HL-60/S4 (cell line): ENCODE measurements at regions not wholly inside any gene's neighbourhood (a gene's known extent, or its start where the extent isn't known, plus 50 kb on each side); places are given as distances from the start of the nearest gene placed in this dataset.

Source experiments
- in situ Hi-C: fragments of 300-500 bp; cut with MboI; formaldehyde crosslinking; loops from 2 replicates; pipeline ENCODE4 v1.14.3; 2022; ENCODE audit warnings: low sequenced_read_pairs

DNA sequence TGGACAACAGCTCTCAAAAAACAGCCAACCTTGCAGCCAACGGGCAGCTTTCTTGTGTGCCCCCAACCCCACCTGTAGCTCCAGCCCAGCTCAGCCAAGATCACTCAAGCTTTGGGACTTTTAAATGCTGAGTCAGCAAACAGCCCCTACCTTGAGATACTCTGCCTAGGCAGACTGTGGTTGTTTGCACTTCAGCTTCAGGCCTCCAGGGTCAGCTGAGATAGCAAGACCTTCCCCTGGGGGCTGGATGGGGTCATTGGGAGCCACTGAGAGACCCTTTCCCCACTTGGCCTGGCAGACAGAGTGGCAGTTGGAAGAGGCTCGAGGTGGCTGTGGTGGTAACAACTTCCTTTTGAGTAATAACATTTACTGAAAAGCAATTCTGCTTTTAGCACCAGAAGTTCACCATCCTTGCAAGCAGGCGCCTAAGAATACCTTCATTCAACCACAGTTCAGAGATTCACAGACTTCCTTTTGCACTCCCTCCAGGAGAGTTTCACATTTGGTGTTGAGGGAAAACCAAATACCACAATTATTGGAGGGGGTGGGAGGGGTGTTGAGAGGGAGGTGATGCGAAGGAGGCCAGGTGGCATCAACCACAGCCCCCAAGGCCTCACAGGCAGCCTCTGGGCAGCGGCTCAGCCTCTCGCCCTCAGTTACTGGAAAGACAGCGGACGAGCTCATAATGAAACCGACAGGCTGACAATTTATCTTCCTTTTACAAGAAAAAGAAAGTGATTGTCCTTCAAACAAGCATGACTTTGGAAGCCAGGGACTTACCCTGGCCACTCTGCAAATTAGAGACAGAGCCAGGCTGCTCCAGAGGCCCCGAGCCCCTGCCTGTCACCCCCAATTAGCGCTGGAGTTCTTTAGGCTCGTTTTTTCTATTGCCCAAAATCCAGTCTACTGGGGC lies 148.1 kb downstream of the CEBPB start:
- in situ Hi-C loops: no loop called here

DNA sequence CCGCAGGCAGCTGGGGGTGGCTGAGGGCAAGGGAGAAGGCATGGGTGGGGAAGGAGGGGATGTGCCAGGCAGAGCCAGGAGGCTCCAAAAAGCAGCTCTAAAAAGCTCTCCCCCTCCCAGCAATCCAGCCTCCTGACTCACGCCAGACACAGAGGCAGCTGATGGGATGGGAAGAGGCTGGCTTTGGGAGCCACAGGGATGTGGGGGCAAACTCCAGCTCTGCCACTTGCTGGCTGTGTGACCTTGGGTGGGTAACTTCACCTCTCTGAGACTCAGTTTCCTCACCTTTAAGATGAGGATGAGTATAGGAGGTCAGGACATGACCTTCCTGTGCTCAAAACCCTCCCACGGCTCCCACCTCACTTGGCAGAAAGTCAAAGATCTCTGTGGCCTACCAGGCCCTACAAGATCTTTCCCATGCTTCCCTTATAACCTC lies 148.9 kb downstream of the CEBPB start:
- in situ Hi-C loops: no loop called here

DNA sequence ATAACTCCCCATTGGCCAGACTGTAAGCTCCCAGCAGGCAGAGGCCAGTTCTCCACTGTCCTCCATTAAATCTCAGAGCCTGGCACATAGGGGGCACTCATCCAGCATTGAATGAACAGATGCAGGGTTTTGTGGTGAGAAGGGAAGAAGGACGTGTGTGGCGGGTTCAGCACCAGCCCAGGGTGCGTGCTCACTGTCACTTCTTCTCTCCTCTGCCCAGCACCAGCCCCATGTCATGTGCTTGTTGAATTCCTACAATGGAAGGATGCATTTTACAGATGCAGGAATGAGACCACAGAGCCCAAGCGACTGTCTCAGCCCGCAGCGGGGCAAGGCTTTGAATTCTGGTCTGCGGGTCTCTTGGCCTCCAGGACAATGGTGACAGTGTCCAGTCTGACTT lies 149.9 kb downstream of the CEBPB start:
- in situ Hi-C loops: loop anchor here (5.0 to 10.0 kb wide), 2 partner anchors 114 to 153 kb away; no protein-coding TSS in a partner anchor

DNA sequence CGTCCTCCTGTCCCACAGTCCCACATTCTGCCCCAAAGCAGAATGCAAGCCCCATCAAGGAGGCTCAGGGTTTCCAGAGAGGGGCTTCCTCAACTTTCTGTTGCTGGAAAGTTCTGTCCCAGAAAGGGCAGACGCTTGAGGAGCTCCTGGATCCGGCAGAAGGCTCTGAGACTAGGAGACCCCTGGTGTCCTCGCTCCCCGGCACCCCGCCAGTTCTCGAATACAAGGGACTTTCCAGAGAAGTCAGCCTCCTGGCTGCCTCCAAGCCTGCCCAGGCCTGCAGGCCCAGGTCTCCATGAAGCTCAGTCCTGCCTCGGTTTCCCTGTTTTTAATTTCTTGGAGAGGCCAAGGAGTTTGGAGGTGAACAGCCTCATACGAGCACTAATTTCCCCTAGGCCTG lies 150.4 kb downstream of the CEBPB start:
- in situ Hi-C loops: loop anchor here (5.0 to 10.0 kb wide), 2 partner anchors 114 to 154 kb away; no protein-coding TSS in a partner anchor

DNA sequence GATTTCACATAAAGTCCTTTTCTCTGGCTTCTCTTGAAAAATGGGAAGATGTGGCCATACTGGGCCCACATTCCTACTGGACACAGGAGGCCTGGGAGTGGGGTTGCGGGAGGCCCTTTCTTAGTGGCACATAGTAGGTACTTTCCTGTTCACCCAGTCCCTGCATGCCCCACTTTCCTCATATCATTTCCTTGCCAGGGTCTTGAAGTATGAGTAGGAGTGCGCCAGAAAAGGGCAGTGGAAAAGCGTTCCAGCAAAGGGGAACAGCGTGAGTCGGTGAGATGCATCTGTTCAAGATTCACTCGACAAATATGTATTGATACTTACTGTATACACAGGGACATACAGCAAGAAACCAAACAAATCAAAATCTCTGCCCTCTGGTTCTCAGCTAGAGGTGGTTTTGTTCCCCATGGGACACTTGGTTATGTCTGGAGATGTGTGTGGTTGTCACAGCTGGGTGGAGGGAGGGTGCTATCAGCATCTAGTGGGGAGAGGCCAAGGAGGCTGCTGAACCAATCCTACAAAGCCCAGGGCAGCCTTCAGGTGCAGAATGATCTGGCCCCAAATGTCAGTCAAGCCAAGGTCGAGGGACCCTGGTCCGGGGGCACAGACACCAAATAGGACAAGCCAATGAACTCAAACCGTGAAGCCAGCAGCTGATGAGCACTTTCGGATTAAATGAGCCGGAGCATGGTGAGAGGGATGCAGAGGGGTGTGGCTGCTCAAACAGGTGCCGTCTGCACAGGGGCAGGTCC lies 151.4 kb downstream of the CEBPB start:
- in situ Hi-C loops: loop anchor here (5.0 to 10.0 kb wide), 2 partner anchors 113 to 155 kb away; no protein-coding TSS in a partner anchor

DNA sequence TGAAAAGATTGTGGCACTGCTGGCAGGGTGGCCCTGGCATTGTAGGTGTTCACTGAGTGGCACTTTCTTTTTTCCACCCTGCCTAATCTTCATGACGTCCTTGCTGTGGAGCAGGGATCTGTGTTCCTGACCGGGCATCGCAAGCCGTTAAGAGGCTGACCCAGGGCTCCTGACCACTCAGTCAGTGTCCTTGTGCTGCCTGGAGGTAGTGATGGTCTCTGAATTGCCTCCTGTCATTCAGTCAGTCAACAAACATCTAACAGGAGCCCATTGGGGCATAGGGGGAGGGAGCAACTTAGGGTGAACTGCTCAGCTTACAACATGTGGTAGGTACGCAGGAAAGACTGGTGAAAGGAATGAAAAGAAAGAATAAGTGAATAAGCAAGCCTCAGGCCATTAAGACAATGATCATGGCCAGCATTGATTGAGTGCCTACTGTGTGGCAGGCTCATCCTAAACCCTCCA lies 152.0 kb downstream of the CEBPB start:
- in situ Hi-C loops: loop anchor here (5.0 to 10.0 kb wide), 2 partner anchors 112 to 155 kb away; no protein-coding TSS in a partner anchor

DNA sequence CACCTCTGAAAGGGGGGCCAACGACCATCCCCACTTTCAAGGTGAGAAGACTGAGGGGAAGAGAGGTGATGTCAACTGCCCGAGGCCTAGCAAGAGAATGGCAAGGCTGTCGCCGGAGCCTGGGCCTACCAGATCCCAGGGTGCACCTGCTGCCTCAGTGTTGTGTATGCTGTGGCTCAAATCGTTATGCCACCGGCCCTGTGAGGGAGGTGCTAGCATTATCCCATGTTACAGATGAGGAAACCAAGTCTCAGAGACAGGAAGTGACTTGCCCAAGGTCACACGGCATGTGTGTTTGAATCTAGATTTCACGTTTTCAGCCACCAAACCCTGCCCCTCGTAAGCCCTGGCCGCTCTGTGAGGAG lies 152.5 kb downstream of the CEBPB start:
- in situ Hi-C loops: loop anchor here (5.0 to 10.0 kb wide), 2 partner anchors 112 to 156 kb away; no protein-coding TSS in a partner anchor

DNA sequence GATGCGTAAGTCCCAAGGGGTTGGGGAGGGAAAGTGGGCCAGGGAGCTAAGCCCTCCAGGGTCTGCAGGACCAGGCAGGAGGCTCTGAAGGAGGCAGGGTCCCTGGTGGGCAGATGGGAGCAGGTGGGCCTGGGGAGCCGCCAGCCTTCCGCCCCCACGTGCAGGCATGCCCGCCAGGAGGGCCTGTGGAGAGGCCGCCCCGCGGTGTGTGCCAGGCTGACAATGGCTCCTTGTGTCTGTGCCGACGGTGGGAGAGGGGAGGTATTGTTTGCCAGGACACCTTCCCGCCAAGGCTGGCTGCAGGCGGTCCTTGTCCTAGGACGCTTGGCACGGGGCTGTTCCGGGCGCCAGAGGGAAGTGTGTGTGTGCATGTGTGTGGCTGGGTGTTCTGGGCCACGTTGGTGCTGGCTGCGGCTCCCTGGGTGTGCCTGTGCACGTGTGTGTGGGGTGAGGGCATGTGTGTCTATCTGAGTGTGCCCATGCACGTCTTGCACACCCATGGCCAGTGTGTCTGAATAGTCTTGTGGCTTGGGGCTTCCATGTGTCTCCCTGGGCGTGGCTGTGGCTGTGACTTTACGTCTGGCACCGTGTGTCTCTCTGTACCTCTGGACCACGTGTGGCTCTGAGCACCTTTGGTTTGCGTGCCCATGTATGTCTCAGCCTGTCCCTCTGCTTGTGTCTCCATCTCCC lies 153.0 kb downstream of the CEBPB start:
- in situ Hi-C loops: loop anchor here (5.0 to 10.0 kb wide), 2 partner anchors 111 to 156 kb away; no protein-coding TSS in a partner anchor

DNA sequence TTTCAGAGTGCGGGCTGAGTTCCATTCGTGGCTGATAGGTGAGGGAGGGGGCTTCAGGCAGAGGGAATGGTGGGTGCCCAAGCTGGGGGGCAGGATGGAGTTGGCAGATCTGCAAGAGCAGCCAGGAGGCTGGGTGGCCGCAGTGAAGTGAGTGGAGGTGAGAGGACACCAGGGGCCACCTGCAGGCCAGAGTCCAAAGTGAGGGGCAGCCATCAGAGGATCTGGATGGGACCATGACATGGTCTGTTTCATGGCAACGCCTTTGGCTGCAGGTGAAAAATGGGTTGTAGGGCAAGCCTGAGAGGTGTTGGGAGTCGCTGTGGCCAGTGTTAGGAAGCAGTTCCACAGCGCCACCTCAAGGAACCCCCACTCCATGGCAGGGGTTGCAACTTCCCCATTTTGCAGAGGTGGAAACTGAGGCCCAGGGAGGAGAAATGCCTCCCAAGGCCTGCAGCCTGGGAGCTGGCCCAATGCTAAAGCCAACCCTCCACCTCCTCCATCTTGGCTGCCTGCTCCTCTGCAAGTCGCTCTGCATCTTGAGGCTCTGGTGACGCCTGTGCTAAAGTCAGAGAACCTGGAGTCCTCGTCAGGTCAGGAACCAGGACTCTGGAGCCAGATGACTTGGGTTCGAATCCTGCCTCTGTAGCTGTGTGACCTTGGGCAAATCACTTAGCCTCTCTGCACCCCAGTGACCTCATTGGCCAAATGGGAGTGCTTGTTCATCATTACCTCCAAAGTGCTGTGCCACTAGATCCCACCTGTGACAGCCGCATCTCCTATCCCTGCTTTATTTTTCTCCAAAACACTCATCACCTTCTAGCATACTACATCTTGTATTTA lies 153.8 kb downstream of the CEBPB start:
- in situ Hi-C loops: loop anchor here (5.0 to 10.0 kb wide), 2 partner anchors 110 to 157 kb away; no protein-coding TSS in a partner anchor

DNA sequence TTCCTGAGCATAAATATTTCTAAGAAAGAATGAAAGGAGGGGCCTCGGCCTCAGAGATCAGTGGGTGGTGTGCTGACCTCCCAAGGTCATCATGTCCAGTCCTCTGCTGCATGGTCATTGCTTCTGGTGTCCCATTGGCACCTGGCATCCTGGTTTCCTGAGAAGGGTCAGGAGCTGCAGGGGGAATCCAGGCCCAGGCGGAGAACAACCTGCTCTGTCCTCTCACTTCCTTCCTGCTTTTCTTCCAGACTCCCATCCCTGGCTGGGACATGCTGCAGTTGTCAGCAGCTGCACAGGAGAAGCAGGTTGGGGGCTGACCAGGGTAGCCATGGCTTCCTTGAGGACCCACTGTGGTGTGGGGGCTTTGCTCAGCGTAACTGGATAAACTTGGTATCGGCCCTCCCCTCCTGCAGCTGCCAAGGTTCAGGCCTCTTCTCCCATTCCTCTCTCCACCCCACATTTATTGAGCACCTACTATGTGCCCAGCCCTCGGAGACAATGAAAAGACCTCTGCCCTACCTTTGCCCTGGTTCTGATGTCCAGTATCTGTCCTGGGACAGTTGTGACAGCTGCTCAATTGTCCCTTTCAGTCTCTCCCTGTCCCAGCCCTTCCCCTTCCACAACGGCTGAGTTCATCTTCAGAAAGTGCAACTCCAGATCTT lies 155.2 kb downstream of the CEBPB start:
- in situ Hi-C loops: loop anchor here (10.0 kb wide), 1 partner anchor 109 kb away; no protein-coding TSS in a partner anchor

DNA sequence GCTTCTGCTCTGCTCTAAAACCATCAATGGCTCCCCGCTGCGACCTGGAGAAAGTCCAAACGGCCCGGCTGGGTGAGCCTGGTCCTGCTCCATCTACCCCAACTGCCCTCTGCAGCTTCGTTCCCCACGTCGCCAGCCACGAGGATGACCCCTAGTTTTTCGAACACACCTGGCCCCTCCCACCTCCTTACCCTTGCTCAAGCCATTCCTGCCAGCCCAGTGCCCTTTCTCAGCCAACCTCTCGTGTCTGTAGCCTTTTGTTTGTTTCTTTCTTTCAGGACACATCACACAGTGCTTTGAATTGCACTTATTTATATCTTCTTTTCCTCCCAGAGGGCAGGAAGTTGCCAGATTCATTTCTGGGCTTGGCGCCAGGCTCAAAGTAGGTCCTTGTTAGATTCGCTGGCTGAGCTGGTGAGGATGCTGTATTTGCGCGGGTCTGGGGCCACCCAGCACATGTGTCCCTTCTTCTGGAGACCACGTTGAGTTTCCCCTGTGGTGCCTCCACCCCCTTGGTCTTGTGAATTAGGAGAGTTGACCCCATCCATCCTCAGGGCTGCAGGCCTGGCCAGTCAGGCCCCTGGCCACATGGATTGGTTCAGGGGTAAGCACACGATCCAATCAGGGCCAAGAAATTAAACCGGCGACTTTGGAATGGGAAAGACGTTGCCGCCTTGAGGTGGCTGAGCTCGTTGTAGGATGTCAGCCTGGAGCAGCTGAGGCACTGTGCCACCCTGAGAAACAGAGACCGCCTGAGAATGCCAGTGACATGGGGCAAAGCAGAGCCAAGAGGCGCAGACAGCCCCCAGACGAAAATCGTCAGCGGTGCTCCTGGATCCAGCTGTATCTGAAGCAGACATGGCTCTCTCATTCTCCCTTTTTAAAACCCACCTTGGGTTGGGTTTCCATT lies 156.0 kb downstream of the CEBPB start:
- in situ Hi-C loops: loop anchor here (10.0 kb wide), 1 partner anchor 108 kb away; no protein-coding TSS in a partner anchor

DNA sequence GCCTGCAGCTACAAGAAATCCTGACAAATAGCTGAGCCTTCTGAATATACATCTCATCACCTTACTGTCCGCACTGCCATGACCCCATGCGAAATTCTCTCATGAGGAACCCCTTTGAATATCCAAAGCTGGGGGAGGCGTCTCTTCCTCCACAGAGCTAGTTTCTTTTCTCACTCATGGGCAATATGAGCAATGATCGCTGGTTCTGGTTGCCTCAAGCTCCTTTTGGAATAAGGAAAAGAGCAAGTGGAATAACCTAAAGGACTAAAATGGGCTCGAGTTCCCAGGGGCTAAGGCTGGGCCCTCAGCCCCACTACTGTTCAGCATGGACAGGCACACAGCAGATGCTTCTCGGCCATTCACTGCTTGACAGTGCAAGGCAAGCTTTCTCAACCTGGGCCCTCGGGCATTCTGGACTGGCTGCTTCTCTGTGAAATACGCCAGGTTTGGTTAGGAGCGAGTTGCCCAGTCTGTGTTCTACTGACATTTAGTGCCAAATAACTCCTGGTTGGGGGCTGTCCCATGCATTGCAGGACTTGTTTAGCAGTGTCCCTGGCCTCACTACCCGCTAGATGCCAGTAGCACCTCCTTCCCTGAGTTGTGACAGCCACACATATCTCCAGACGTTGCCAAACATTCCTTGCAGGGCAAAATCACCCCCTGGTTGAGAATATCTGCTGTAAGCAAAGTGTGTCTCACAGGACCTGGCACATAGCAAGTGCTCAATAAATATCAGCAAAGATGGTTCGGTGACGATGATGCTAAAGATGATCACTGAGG lies 156.8 kb downstream of the CEBPB start:
- in situ Hi-C loops: loop anchor here (10.0 kb wide), 1 partner anchor 107 kb away; no protein-coding TSS in a partner anchor

DNA sequence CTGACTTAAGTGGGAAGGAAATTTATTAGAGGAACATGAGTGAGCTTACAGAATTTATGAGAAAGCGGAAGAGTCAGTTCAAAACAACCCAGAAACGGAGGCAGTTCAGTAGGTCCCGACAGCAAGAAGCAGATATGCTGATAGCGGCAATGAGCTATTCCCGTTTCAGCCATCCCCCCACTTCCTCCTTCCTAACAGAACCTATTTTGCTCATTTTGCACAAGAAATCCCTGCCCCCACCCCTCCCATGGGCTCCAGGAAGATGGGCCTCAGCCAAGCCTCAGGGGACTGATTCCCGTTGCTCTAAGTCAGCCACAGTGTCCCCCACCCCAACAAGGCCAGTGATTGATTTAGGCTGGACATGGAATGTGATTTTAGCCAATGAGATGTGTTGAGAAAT lies 157.5 kb downstream of the CEBPB start:
- in situ Hi-C loops: loop anchor here (10.0 kb wide), 1 partner anchor 107 kb away; no protein-coding TSS in a partner anchor

DNA sequence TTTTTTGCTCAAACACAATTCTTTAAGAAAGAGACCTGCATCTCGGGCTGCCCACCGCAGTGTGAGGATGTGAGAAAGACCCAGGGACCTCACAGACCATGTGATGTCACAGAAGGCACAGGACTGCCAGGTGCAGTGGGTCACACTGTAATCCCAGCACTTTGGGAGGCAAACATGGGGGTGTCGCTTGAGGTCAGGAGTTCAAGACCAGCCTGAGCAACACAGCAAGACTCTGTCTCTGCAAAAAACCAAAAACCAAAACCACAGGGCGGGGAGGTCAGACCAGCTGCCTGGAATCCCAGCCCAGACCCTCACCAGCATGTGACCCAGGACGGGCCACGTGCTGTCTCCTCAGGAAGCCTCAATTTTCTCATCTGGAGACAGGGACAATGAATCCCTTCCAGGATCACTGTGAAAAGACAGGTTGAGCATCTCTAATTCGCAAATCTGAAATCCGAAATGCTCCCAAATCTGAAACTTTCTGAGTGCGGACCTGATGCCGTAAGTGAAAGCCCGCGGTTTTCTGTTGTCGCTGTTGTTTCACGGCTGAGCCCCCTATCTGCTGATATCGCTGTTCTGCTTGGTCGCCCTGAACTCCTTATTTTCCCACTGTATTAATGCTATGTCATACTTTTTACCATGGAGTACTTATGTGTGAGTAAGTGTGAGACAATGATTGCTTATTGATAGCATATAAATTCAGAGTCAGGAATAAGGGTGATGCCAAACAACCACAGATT lies 159.5 kb upstream of the PTPN1 start:
- in situ Hi-C loops: no loop called here

DNA sequence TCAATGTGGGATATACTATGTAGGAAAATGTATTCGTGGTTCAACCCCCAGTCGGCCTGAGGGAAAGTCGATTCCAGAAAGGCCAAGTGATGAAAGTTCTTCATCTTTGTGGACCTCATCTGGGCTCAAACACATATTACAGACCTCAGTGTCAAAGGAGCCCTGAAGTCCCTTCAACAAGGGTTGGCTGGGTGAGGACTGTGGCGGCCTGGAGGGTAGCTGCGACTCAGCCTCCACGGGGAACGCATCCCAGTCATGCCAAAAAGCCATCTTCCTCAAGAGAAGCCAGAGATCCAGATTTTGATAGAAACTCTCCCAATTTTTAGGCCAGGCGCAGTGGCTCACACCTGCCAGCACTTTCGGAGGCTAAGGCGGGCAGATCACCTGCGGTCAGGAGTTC lies 158.6 kb upstream of the PTPN1 start:
- in situ Hi-C loops: no loop called here

DNA sequence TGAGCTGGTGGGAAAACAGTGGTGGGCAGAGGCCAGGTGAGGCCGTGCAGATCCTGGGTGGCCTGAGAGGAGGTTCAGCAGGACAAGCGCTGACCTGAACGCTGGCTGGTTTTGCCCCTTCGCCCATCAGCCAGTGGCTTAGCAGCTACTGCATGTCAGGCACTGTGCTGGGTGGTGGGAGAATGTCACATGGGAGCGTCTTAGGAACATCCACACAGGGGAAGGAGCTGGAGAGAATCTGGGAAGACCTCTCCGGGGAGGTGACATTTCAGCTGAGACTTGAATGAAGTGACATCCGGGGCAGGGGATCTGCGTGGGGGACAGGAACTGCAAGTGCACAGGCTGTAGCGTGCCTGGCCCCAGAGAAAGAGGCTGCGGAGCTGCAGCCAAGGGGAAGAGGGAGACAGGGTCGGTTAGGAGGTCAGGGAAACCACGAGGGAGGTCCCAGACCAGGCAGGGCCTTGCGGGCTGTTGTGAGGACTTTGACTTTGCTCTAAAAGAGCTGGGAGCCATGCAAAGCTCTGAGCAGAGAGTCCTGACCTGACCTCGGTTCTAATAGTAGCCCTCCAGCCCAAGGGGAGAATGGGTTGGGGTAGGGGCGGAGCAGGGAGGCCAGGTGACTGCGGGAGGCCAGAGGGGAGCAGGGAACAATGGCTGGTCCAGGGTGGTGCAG lies 156.8 kb upstream of the PTPN1 start:
- in situ Hi-C loops: no loop called here
